ENCODE measurements at regions not wholly inside any gene's neighbourhood (a gene's known extent, or its start where the extent isn't known, plus 50 kb on each side); places are given as distances from the start of the nearest gene placed in this dataset.

GRCh38 chr10:108454224-108454623, 1289.7 kb upstream of the SORCS1 start (continued):
- TF ChIP-seq ZNF302 (tag by site-specific recombination; IDR thresholded peaks at IDR 0.05; ENCODE audit: low read depth) = no peak

- TF ChIP-seq KLF8 (tag by site-specific recombination; IDR thresholded peaks at IDR 0.05) (no peak), ZNF664 (tag by site-specific recombination; IDR thresholded peaks at IDR 0.05) (no peak), GLI2 (tag by site-specific recombination; IDR thresholded peaks at IDR 0.05; ENCODE audit: borderline replicate concordance, low read depth) (no peak), ZBTB11 (tag by site-specific recombination; conservative IDR thresholded peaks at IDR 0.05; ENCODE audit: low read depth) (no peak), ZNF621 (tag by site-specific recombination; IDR thresholded peaks at IDR 0.05) (no peak), GLI4 (tag by site-specific recombination; IDR thresholded peaks at IDR 0.05) (no peak), ZNF571 (tag by site-specific recombination; IDR thresholded peaks at IDR 0.05) (no peak), ZNF549 (tag by site-specific recombination; IDR thresholded peaks at IDR 0.05) (no peak), ZNF585B (tag by site-specific recombination; IDR thresholded peaks at IDR 0.05) (no peak), ZNF677 (tag by site-specific recombination; IDR thresholded peaks at IDR 0.05) (no peak), ZNF660 (tag by site-specific recombination; IDR thresholded peaks at IDR 0.05) (no peak), ZFP69B (tag by site-specific recombination; IDR thresholded peaks at IDR 0.05) (no peak), KLF7 (tag by site-specific recombination; IDR thresholded peaks at IDR 0.05; ENCODE audit: borderline replicate concordance) (no peak), ZNF202 (tag by site-specific recombination; IDR thresholded peaks at IDR 0.05; ENCODE audit: borderline replicate concordance) (no peak)
- Histone ChIP-seq H3K27ac (ENCODE audit: extremely low read depth, low read depth, low read length) (no peak overlapping the region), H3K4me1 (ENCODE audit: control insufficient read depth, insufficient read depth, low read length) (no peaks in the 10 kb centered on the region), H3K9me3 (ENCODE audit: control insufficient read depth, insufficient read depth, low read depth, low read length) (no peaks in the 10 kb centered on the region), H3K4me3 (ENCODE audit: low read depth, low read length) (no peak overlapping the region), H3K36me3 (ENCODE audit: control insufficient read depth in 2 of 2, insufficient read depth in 1 of 2, low read length in 2 of 2) (no peaks in the 10 kb centered on the region)
- ChIA-PET CTCF (interaction anchor here (0.5 kb wide), 1 partner anchor 29 kb away, joined by 3 read pairs; no protein-coding TSS in a partner anchor), POLR2A (no interaction called here)
These were observed 1288.7 kb upstream of the SORCS1 start for GRCh38 chr10:108453166-108453565.

GRCh38 chr10:108452533-108452932, 1288.0 kb upstream of the SORCS1 start:
- Histone ChIP-seq H3K4me3 (ENCODE audit: low read depth, low read length) (no peak overlapping the region), H3K4me1 (ENCODE audit: control insufficient read depth, insufficient read depth, low read length) (no peaks in the 10 kb centered on the region), H3K36me3 (ENCODE audit: control insufficient read depth in 2 of 2, insufficient read depth in 1 of 2, low read length in 2 of 2) (no peaks in the 10 kb centered on the region), H3K9me3 (ENCODE audit: control insufficient read depth, insufficient read depth, low read depth, low read length) (no peaks in the 10 kb centered on the region), H3K27ac (ENCODE audit: extremely low read depth, low read depth, low read length) (no peak overlapping the region)
- CTCF ChIA-PET = no interaction called here
- POLR2A ChIA-PET = no interaction called here
- TF ChIP-seq ZNF664 (tag by site-specific recombination; IDR thresholded peaks at IDR 0.05) = no peak
- TF ChIP-seq KLF16 (tag by site-specific recombination; IDR thresholded peaks at IDR 0.05) = no peak
- TF ChIP-seq ZNF777 (tag by site-specific recombination; IDR thresholded peaks at IDR 0.05; ENCODE audit: borderline replicate concordance) = no peak
- TF ChIP-seq ZBTB11 (tag by site-specific recombination; conservative IDR thresholded peaks at IDR 0.05; ENCODE audit: low read depth) = no peak
- TF ChIP-seq ZNF214 (tag by site-specific recombination; IDR thresholded peaks at IDR 0.05; ENCODE audit: borderline replicate concordance) = no peak
- no peak for TF ChIP-seq HOXD13 (CRISPR knock-in tag; IDR thresholded peaks at IDR 0.05; ENCODE audit: borderline replicate concordance)
- TF ChIP-seq ZBTB8A (tag by site-specific recombination; IDR thresholded peaks at IDR 0.05) = no peak
- TF ChIP-seq ZNF626 (tag by site-specific recombination; IDR thresholded peaks at IDR 0.05) = no peak
- TF ChIP-seq ZNF114 (tag by site-specific recombination; IDR thresholded peaks at IDR 0.05) = no peak
- no peak for TF ChIP-seq CTCF (tag by site-specific recombination; IDR thresholded peaks at IDR 0.05)
- no peak for TF ChIP-seq SCRT2 (tag by site-specific recombination; IDR thresholded peaks at IDR 0.05)
- no peak for TF ChIP-seq INSM2 (tag by site-specific recombination; IDR thresholded peaks at IDR 0.05)
